ENCODE measurements at regions not wholly inside any gene's neighbourhood (a gene's known extent, or its start where the extent isn't known, plus 50 kb on each side); places are given as distances from the start of the nearest gene placed in this dataset.

DNA sequence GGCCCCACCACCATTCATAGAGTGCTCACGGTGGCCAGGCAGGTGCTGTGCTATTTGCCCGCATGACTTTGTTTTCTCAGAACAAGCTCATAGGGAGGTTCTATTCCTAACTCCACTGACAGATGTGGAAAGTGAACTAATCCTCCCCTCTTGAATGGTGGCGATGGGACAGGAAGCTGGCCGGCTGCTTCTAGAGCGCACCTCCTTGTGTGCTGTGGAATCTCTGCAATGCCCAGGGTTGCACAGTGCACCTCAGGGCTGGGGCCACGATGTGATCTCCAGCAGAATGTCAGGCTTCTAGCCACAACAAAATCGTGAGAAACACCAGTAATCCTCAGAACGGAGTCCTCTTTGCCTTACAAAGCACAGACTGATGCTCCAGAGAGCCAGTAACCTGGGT is 53.8 kb upstream of the SLC22A23 start:
- no peaks in the 10 kb centered on the region for H3K9me3 ChIP-seq (ENCODE audit: low read depth, low read length, poor library complexity, severe bottlenecking)
- H3K4me1 ChIP-seq (ENCODE audit: insufficient read depth, low read length, poor library complexity, severe bottlenecking) = peaks cover 7% of the 10 kb centered on the region
- ChIA-PET CTCF (interaction anchor here (1.2 kb wide), 1 partner anchor 231 kb away, joined by 3 read pairs; no protein-coding TSS in a partner anchor), POLR2A (ENCODE audit: low non-redundant PET) (no interaction called here)
- BruUV-seq (replicated peaks) = no TSS peak
- TF ChIP-seq, protein P1, sequence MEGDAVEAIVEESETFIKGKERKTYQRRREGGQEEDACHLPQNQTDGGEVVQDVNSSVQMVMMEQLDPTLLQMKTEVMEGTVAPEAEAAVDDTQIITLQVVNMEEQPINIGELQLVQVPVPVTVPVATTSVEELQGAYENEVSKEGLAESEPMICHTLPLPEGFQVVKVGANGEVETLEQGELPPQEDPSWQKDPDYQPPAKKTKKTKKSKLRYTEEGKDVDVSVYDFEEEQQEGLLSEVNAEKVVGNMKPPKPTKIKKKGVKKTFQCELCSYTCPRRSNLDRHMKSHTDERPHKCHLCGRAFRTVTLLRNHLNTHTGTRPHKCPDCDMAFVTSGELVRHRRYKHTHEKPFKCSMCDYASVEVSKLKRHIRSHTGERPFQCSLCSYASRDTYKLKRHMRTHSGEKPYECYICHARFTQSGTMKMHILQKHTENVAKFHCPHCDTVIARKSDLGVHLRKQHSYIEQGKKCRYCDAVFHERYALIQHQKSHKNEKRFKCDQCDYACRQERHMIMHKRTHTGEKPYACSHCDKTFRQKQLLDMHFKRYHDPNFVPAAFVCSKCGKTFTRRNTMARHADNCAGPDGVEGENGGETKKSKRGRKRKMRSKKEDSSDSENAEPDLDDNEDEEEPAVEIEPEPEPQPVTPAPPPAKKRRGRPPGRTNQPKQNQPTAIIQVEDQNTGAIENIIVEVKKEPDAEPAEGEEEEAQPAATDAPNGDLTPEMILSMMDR (conservative IDR thresholded peaks at IDR 0.05; ENCODE audit: low read depth, low read length) = no peak
- TF ChIP-seq EZH2 (IDR thresholded peaks at IDR 0.05; ENCODE audit: borderline replicate concordance, low read depth, low read length, poor library complexity, severe bottlenecking) = no peak
- H3K27me3 ChIP-seq (replicated peaks; ENCODE audit: insufficient read depth, low read depth, low read length, poor library complexity) = no peaks in the 10 kb centered on the region
- no peak overlapping the region for H3K4me3 ChIP-seq (ENCODE audit: low read depth, low read length, poor library complexity, severe bottlenecking)
- H3K27ac ChIP-seq (ENCODE audit: low read depth, low read length, poor library complexity, severe bottlenecking) = no peak overlapping the region
- H3K36me3 ChIP-seq (ENCODE audit: insufficient read depth, low read length, poor library complexity, severe bottlenecking) = no peaks in the 10 kb centered on the region
- no peak for DNase-seq (ENCODE audit: low spot score)
- intact Hi-C loops (cut with micrococcal nuclease; ENCODE audit: unreplicated experiment) = no loop called here

DNA sequence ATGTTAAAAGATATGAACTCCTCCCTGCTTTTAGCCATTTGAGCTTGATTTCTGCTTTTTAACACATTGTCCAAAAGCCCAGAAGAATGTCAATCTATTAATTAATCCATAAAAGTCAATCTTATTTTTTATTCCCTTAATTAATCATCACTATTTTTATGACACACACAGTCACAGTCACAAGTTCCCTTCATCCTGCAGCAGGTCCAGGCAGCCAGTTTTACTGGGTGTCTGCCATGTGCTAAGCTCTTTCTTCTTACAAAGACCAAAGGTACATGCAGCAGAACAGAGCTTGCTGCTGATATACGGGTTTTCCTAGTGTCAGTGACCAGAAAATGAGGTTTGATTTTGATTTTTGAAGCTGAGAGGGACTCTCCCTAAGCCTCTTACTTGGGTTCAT is 53.3 kb upstream of the SLC22A23 start:
- H3K4me1 ChIP-seq (ENCODE audit: insufficient read depth, low read length, poor library complexity, severe bottlenecking) = peaks cover 7% of the 10 kb centered on the region
- H3K27me3 ChIP-seq (replicated peaks; ENCODE audit: insufficient read depth, low read depth, low read length, poor library complexity) = no peaks in the 10 kb centered on the region
- H3K36me3 ChIP-seq (ENCODE audit: insufficient read depth, low read length, poor library complexity, severe bottlenecking) = no peaks in the 10 kb centered on the region
- POLR2A ChIA-PET (ENCODE audit: low non-redundant PET) = no interaction called here
- H3K4me3 ChIP-seq (ENCODE audit: low read depth, low read length, poor library complexity, severe bottlenecking) = no peak overlapping the region
- intact Hi-C loops (cut with micrococcal nuclease; ENCODE audit: unreplicated experiment) = no loop called here
- no peaks in the 10 kb centered on the region for H3K9me3 ChIP-seq (ENCODE audit: low read depth, low read length, poor library complexity, severe bottlenecking)
- TF ChIP-seq EZH2 (IDR thresholded peaks at IDR 0.05; ENCODE audit: borderline replicate concordance, low read depth, low read length, poor library complexity, severe bottlenecking) = no peak
- TF ChIP-seq, protein P1 (conservative IDR thresholded peaks at IDR 0.05; ENCODE audit: low read depth, low read length) = no peak
- H3K27ac ChIP-seq (ENCODE audit: low read depth, low read length, poor library complexity, severe bottlenecking) = no peak overlapping the region
- no TSS peak for BruUV-seq (replicated peaks)
- DNase-seq (ENCODE audit: low spot score) = no peak
- CTCF ChIA-PET = interaction anchor here (1.2 kb wide), 1 partner anchor 230 kb away, joined by 3 read pairs; no protein-coding TSS in a partner anchor

DNA sequence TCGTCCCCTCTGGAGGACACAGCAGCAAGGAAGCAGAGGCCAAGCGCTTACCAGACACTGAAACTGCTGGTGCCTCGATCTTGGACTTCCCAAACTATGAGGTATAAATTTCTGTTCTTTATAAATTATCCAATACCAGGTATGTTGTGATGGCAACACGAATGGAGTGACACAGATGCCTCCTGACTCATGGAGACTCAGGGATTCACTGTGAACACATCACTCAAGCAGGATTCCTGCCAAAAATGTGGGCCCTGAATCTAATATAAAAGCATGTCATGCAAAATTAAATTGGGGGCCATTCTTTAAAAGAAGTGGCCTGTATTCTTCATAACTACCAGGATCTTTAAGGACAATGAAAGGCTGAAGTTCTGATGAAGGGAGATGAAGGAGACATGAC is 52.5 kb upstream of the SLC22A23 start:
- Histone ChIP-seq H3K4me3 (ENCODE audit: low read depth, low read length, poor library complexity, severe bottlenecking) (no peak overlapping the region), H3K36me3 (ENCODE audit: insufficient read depth, low read length, poor library complexity, severe bottlenecking) (no peaks in the 10 kb centered on the region), H3K27me3 (replicated peaks; ENCODE audit: insufficient read depth, low read depth, low read length, poor library complexity) (no peaks in the 10 kb centered on the region), H3K27ac (ENCODE audit: low read depth, low read length, poor library complexity, severe bottlenecking) (no peak overlapping the region), H3K4me1 (ENCODE audit: insufficient read depth, low read length, poor library complexity, severe bottlenecking) (peaks cover 7% of the 10 kb centered on the region), H3K9me3 (ENCODE audit: low read depth, low read length, poor library complexity, severe bottlenecking) (no peaks in the 10 kb centered on the region)
- POLR2A ChIA-PET (ENCODE audit: low non-redundant PET) = no interaction called here
- DNase-seq (ENCODE audit: low spot score) = no peak
- CTCF ChIA-PET = no interaction called here
- intact Hi-C loops (cut with micrococcal nuclease; ENCODE audit: unreplicated experiment) = no loop called here
- BruUV-seq (replicated peaks) = no TSS peak
- no peak for TF ChIP-seq EZH2 (IDR thresholded peaks at IDR 0.05; ENCODE audit: borderline replicate concordance, low read depth, low read length, poor library complexity, severe bottlenecking)
- TF ChIP-seq, protein P1 (conservative IDR thresholded peaks at IDR 0.05; ENCODE audit: low read depth, low read length) = no peak
